ENCODE measurements at regions not wholly inside any gene's neighbourhood (a gene's known extent, or its start where the extent isn't known, plus 50 kb on each side); places are given as distances from the start of the nearest gene placed in this dataset.
"Not testable (repeated sequence)": the region's sequence is repeated elsewhere in the genome, so short reads cannot be mapped to it uniquely, and the experiment has no call there.

- no peak for TF ChIP-seq ZFX (IDR thresholded peaks at IDR 0.05)
- TF ChIP-seq CTCF (conservative IDR thresholded peaks at IDR 0.05): no peak
- no peak overlapping the region for H3K27ac ChIP-seq
Measured at GRCh38 chr5:12658871-12659446, 754.7 kb upstream of the CTNND2 start.

GRCh38 chr5:12657914-12658474 is 753.7 kb upstream of the CTNND2 start:
- H3K27ac ChIP-seq: not testable (repeated sequence)

GRCh38 chr5:12655675-12656074 is 751.4 kb upstream of the CTNND2 start:
- no peak for TF ChIP-seq ZFX (IDR thresholded peaks at IDR 0.05)
- TF ChIP-seq CTCF (conservative IDR thresholded peaks at IDR 0.05): no peak
- no peak overlapping the region for H3K27ac ChIP-seq

GRCh38 chr5:12652201-12652600 is 748.0 kb upstream of the CTNND2 start:
- no peak for TF ChIP-seq ZFX (IDR thresholded peaks at IDR 0.05)
- no peak for TF ChIP-seq CTCF (conservative IDR thresholded peaks at IDR 0.05)
- no peak overlapping the region for H3K27ac ChIP-seq

GRCh38 chr5:12648558-12648957 is 744.3 kb upstream of the CTNND2 start:
- no peak for TF ChIP-seq ZFX (IDR thresholded peaks at IDR 0.05)
- TF ChIP-seq CTCF (conservative IDR thresholded peaks at IDR 0.05): no peak
- no peak overlapping the region for H3K27ac ChIP-seq

- TF ChIP-seq CTCF (conservative IDR thresholded peaks at IDR 0.05): no peak
- no peak for TF ChIP-seq ZFX (IDR thresholded peaks at IDR 0.05)
- no peak overlapping the region for H3K27ac ChIP-seq
Measured at GRCh38 chr5:12647613-12648012, 743.4 kb upstream of the CTNND2 start.

- TF ChIP-seq CTCF (conservative IDR thresholded peaks at IDR 0.05): no peak
- no peak for TF ChIP-seq ZFX (IDR thresholded peaks at IDR 0.05)
- no peak overlapping the region for H3K27ac ChIP-seq
Measured at GRCh38 chr5:12645582-12645981, 741.3 kb upstream of the CTNND2 start.

GRCh38 chr5:12636209-12636608 is 732.0 kb upstream of the CTNND2 start:
- H3K27ac ChIP-seq: no peak overlapping the region
- TF ChIP-seq ZFX (IDR thresholded peaks at IDR 0.05) (no peak), CTCF (conservative IDR thresholded peaks at IDR 0.05) (no peak)
